ENCODE measurements at regions not wholly inside any gene's neighbourhood (a gene's known extent, or its start where the extent isn't known, plus 50 kb on each side); places are given as distances from the start of the nearest gene placed in this dataset.
"Not testable (repeated sequence)": the region's sequence is repeated elsewhere in the genome, so short reads cannot be mapped to it uniquely, and the experiment has no call there.

DNA sequence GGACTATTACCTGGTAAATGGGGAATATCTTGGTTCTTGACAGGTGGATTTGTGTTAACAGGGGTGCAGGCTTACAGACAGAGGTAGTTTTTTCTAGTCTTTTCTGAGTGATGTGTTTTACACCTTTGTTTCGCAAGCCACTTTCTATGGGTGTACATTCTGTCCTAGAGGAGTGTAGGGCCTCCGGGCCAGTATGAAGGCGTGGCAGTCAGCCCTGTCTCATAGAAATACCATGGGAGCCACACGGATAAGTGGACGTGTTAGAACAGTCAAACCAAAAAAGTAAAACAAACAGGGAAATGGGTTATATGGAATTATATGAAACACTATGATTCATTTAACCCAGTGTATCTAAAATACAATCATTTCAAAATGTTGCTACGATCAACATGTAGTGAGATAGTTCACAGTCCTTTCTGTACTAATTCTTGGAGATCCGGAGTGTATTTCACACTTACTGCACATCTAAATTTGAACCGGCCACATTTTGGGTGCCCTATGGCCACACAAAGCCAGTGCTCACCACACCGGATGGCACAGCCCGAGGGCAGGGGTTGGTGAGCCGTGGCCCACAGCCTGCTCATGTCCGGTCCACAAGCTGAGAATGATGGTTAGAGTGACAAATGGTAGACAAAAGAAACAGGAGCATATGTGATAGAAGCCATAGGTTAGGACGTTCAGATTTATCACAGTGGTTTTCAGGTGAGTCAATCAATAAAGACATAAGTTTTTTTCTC lies 80.1 kb upstream of the IRX4 start:
- no peak for DNase-seq

DNA sequence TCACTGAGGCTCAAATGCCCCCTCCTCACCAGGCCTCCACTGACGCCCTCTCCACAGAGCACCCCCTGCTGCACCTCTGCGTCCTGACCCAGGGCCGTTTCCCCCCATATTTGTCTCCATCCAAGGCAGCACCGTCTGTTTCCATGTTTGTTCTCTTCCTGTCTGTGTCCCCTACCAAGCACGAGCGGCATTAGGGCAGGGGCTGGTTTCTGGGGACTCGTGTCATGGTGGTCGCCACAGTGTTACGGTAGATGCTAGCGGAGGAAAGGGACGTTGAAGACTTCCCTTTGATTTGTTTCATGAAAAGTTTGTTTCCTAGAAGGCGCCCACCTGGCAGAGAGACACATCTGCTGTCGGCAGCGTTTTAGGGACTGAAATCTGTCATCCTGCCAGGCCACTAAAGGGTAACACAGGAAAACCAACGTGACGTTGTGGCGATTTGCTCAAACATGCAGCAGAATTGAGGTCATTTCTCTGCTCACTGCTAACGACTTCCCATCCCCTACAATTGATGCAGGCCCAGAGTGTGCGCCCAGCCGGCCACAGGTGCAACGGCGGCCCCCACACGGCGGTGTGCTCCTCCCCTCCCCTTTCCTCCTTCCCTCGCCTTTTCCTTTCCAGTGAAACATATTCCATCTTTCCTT lies 79.3 kb upstream of the IRX4 start:
- DNase-seq = no peak

DNA sequence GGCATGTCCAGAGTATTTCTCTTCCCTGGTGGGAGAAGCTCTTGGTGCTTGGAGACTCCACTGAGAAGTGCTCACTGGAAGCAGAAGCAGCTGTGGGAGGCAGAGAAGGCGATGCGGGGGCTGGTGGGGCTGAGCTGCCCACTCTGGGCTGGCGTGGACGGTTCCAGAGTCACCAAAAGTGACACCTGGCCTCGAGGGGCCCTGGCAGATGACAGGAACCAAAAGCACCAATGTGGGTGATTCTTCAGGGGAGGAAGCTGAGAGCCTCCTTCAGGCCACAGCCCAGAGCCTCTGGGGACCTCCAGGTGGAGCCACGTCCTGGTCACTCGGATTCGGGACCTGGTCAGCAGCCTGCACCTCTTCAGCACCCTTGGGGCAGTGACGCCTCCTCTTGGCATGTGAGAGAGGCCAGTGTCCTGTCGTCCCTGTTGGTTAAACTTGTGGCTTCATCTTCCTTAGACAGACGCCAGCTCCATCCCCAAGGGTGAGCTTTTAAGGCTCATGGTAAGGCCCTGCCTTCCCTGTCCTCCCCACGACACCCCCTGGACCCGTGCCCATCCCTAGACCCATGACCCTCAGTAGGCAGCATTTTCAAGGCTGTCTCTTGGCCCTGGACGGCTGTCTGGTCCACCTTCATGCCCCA lies 78.7 kb upstream of the IRX4 start:
- DNase-seq = no peak

DNA sequence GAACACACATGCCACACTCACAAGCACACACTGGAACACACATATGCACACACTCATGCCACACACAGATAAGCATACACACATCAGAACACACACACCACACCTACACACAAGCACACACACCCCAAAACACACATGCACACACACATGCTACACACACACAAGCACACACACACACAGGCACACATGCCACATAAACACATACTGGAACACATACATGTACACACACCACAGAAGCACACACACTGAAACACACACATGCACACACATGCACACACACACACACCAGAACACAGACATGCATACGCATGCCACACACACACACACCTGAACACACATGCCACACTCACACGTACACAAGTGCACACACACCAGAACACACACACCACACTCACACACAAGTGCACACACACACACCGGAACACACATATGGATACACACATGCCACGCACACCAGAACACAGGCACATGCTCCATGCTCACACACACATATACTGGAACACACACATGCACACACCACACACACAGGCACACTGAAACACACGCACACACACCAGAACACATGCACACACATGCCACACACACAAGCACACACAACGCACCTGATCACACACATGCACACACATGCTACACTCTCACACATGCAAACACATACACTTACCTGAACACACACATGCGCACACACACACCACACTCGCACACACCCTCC lies 78.0 kb upstream of the IRX4 start:
- DNase-seq = no peak

DNA sequence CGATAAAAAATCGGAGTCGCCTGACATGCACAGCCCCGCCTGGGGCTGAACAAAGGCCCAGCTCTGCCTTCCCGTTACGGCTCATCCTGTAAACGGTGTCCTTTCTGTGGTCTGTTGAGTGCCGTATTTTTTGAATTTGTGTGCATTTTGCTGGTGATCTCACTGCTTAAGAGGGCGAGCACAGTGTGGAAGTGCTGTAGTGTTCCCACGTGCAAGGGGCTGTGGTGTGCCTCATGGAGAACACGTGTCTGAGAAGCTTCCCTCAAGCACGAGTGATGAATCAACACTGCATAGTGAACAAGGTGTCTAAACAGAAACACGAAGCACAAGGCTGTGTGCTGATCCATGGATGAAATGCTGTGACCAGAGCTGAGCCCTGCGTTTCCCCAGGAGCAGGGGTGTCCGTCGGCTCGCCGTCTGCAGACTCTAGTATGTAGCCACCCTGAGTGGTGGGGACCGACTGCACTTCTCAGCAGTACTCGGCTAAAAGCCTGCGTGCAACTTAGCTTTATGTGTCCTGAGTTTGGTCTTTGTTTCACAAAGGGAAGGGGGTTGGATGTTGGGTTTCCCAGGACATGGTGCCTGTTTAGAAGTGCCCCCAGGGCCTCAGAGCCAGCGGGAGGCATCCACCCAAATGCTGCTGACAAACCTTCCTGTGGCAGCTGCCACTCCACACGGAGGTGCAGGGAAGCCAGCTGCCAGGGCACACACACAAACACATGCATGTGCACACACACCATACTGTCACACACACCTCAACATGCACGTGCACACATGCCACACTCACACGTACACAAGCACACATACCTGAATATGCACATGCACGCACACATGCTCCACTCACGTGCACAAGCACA lies 77.2 kb upstream of the IRX4 start:
- DNase-seq = no peak

DNA sequence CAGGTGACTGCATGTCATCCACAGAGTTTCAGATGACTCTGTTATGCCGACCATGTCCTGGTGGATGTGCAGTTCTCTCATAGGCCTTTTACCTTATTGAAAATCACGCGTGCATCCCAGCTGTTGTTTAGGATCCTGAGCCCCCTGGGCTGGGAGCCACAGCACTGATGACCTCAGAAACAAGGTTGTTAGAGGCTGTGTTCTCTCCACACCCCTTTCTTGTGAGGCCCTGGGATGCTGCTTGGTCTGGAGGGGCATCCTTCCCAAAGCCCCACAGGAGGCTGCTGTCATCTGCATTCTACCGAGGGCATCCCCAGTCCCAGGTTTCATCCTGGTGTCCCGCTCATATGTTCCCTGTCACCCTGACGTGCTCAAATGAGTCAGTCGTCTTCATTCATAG lies 76.5 kb upstream of the IRX4 start:
- DNase-seq = no peak

DNA sequence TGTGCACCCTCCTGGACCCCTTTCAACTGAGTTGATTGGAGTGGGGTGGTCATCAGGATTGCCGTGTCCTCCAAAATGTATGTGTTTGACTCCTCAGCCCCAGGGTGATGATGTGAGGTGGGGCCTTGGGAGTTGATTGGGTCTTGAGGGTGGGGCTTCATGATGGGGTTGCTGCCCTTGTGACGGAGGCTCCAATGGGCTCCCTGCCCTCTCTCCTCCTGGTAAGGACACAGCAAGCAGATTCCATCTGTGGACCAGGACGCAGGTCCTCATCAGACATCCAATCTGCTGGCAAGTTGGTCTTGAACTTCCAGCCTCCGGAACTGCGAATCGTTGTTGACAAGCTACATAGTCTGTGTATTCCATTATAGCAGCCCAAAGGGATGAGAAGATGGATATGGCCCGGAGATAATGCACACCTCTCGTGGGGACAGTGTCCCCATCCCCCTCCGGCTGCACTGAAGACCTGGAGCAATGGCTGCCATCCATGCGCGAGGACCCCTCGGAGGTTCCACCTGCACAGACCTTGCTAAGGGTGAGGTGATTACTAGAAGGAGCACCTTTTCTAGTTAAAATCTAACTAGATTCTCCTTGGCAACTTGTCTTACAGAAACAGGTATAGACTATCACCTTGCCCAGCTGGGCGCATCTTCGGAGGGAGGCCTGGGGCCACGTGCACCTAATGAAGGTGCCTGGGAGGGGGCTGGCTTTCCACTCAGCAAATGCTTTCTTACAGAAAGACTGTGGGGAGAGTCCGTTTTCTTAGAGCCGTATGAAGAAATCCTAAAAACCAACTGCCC lies 75.7 kb upstream of the IRX4 start:
- no peak for DNase-seq

DNA sequence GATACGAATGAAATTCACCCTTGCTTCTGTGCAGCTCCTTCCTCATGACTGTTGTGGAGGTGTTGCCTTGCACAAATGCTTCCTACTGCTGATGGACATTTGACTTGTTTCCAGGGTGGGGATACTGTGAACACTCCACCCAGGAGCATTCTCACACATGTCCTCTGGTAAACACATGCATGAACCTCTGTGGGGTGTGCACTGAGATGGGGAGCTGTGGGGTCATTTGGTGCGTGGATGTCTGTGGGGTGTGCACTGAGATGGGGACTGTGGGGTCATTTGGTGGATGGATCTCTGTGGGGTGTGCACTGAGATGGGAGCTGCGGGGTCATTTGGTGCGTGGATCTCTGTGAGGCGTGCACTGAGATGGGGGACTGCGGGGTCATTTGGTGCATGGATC lies 72.9 kb upstream of the IRX4 start:
- DNase-seq = no peak

DNA sequence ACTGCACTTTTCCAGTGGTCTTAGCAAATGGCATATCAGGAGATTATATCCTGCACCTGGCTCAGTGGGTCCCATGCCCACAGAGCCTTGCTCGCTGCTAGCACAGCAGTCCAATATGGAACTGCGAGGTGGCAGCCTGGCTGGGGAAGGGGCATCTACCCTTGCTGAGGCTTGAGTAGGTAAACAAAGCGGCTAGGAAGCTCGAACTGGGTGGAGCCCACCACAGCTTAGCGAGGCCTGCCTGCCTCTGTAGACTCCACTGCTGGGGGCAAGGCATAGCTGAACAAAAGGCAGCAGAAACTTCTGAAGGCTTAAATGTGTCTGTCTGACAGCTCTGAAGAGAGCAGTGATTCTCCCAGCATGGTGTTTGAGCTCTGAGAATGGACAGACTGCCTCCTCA lies 71.0 kb upstream of the IRX4 start:
- DNase-seq = not testable (repeated sequence)

DNA sequence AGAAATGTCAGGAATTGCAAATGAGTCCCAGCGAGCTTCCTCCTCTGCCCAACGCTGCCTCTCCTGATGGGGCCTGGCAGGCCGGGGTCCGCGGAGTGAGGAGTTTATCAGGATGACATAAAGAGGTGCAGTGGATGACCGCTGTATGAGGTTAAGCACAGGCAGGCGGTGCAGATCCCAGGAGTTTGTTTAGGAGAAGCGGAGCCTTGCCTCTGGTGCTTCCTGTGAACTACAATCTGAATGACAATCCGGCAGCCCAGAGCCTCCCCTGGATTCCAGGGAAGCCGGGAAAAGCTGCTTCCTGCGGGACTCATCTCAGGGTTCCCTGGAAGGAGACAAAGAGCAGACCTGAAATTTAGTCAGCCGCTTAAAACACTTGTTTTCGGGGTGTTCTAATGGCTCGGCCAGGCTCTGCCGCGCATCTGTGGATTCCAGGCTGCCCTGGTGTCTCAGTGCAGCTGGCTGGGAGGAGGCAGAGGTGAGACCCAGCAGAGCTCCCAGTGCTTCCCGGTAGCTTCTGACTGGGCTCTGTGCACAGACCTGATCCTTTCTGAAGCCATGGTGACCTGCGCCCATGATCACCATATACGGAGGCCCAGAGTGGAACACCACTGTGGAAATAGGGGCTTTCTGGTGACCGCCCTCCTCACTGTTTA lies 69.8 kb upstream of the IRX4 start:
- DNase-seq = no peak

DNA sequence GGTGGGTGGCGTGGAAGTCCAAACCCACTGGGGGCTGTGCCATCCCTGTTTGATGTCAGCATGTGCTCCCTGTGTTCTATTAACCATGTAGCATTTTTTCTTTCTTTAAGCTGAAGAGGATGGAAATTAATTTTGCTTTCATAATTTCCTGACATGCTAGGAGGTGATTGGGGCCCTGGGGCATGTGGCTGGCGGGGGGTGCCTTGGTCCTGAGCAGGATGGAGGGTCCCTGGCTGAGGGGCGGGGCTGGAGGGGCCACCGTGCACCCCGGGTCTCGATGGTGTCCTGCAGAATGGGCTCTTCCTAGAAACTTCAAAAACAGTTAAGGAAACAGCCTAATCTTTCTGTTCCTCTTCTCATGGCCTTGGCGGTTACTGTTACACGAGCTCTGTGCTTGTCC lies 69.3 kb upstream of the IRX4 start:
- DNase-seq = no peak

DNA sequence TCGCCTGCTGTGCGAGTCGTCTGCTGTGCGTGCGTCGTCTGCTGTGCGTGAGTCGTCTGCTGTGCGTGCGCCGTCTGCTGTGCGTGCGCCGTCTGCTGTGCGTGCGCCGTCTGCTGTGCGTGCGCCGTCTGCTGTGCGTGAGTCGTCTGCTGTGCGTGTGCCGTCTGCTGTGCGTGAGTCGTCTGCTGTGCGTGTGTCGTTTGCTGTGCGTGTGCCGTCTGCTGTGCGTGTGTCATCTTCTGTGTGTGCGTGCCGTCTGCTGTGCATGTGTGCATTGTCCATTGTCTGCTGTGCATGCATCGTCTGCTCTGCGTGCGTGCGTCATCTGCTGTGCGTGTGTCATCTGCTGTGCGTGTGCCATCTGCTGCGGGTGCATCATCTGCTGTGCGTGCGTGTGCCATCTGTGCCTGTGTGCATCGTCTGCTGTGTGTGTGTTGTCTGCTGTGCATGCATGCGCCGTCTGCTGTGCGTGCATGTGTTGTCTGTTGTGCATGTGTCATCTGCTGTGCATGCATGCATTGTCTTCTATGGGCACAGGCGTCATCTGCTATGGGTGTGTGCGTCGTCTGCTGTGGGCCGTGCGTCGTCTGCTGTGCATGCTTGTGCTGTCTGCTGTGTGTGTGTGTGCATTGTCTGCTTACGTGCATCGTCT lies 68.6 kb upstream of the IRX4 start:
- no peak for DNase-seq

DNA sequence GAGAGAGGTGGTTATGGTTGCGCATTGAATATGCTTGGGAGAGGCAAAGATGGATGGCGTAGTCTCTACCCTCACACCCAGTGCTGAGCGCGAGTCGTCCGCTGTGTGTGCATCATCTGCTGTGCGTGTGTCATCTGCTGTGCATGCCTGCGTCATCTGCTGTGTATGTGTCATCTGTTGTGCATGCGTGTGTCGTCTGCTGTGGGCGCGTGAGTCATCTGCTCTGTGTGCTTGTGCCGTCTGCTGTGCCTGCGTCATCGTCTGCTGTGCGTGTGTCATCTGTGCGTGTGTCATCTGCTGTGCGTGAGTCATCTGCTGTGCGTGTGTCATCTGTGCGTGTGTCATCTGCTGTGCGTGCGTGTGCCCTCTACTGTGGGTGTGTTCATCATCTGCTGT lies 68.0 kb upstream of the IRX4 start:
- no peak for DNase-seq

DNA sequence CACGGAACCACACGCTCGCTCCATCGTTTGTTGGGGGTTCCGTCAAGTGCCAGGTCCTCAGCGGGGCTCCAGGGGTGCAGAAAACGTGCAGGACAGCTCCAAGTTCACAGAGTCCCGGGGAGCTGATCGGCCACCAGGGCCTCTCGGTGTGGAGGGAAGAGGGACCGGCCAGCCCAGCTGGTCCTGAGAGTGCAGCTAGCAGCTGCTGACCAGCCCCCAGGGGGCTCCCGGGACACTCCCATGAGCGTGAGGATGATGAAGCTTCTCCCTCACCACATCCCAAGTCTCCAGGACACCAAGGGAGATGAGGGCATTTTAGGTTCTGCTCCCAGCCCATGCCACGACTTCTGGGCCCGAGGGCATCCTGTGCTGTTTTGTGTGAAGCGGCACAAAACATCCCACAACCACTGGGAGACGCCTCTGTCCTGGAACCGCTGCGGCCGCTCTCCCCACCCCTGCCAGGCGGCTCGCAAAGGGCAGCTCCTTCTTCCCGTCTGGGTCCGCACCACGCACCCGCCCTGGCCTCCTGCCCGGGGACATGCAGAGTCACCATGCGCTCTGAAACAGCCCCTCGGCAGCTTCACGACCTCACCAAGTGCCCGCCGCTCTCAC lies 67.5 kb upstream of the IRX4 start:
- no peak for DNase-seq

DNA sequence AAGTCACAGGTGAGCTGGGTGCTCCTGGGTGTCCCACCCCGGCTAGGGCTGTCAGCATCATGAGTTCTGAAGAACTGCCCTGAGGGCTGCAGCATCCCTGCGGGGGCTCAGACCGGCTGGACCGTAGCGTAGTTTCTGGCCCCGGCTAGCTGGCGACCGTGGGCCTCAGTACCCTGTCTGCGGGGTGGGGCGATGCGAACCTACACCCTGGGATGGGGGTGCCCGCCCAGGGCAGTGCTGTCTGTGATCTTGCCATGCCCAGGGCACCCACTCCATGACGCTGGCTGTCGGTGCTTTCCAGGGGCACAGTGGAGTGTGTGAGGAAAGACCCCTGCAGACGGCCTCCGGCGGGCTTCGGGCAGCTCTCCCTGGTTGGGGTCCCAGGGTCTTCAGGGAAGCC lies 66.5 kb upstream of the IRX4 start:
- no peak for DNase-seq

DNA sequence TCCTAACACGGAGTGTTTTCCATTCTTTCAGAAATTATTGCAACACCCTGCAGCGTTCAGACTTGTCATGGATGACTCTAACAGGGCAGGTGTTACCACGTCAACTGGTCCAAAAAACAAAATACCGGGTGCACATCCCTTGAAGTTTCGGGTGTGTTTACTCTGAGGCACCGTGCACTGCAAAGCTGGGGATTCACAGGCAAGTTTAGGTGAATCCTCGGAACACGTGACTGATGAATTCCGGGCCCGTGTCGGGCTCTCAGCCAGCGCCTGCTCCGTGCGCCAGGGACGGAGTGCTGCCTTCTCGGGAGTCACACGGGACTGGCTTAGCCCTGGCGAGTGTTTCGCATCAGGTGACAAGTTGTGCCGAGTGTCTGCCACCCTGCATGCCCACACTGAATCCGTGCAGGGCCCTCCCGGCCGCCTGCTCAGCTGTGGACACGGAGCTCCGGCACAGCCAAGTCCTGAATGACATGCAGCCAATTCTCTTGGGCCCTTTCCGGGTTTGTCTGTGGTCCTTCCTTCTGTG lies 66.0 kb upstream of the IRX4 start:
- no peak for DNase-seq

DNA sequence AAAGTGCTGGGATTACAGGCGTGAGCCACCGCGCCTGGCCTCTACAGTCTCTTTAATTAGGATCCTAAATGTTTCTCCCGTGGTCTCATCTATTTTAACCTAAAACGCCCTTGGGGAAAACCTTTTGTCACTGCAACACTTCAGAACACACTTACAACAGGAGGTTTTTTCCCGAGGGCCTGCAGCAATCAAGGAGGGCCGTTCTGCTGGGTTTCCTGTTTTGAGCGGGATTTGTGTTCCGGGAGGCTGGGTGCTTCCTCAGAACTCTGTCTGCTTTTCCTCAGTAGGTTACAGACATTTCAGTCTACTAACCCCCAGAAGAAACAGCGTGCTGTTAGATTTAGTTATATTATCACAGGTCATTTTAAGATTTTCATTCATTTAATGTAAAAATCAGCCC lies 65.4 kb upstream of the IRX4 start:
- no peak for DNase-seq

DNA sequence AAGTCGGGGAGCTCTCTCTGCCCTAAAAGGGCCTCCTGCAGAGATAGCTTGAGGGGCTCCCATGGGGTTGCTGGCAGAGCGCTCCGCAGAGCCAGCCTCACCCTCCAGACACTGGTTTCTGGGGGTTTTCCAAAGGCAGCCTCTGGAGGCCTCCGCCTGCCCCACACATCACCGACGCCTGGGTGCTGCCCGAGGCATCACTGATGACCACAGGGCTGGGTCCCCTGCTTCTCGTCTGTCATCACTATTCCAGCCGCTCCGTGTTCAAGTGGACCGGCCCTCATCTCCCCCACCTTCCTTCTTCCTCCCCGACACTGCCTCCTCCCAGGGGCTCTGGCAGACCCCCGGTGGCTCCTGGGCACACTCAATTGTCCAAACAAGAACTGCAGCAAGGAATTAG lies 64.1 kb upstream of the IRX4 start:
- no peak for DNase-seq

DNA sequence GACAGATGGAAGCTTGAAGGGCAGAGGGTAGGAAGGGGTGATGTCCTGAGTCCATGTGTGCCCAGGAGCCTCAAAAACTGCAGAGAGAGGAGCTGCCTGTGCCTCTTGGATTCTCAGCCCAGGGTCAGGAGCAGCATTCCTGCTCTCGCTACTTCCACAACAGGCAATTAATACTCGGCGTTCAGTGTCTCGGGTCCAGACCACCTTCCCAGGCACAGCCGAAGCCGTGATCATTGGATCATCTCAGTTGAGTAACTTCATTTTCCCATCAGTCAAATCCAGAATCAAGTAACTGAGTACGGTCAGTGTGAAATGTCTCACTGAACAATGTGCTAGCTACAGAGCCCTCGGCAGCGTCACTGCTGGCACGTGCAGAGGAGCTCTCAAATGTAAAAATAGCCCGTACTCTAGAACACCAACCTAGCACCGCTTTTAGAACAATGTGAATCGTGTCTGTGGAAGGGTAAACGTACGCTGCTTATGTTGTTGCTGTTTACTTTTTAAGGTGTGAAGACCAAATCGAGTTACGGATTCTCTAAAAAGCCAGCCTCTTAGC lies 63.5 kb upstream of the IRX4 start:
- no peak for DNase-seq

DNA sequence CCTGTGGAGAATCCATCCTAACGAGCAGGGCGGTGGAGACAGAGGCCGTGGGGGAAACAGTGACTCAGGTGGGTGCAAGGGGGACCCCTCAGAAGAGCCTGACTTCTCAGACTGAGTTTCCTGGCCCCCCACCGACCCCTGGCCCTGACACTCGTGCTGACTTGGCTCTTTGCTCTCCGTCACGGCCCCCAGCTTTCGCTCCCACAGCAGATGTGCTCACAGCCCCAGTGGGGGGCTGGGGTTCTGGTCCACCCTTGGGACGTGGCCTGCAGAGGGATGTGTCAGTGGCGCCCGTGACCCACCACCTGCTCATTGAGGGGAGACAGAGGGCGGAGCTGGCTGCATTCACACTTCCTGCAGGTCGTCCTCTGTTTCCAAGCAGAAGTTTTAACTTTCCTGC lies 62.9 kb upstream of the IRX4 start:
- no peak for DNase-seq

Measured in NCI-H748 treated with DMSO at 0.1 percent for 48 hours (cell line).